ENCODE measurements at regions not wholly inside any gene's neighbourhood (a gene's known extent, or its start where the extent isn't known, plus 50 kb on each side); places are given as distances from the start of the nearest gene placed in this dataset.

DNA sequence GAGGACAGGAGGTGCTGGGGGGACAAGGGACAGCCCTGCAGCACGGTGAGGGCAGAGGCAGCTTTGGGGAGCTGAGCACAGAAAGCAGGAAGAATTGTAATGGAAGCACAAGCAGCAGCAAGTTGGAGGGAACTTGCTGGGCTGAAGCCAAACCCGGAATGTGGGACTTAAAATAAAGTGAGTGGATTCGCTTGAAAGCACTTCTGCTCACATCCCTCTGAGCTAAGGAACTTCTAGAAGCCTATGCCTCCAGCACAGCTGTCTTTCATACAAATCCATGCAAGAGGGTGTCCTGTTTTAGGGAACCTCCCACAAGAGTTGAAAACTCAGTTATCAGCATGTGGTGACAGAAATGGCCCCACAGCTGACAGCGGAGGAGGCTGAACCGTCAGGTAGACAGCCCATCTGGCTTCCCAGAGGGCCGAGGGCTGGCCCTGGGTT, 71.4 kb upstream of the MLN start:
- TF ChIP-seq NFATC4 (CRISPR knock-in tag; IDR thresholded peaks at IDR 0.05) (no peak), TP53 (CRISPR knock-in tag; IDR thresholded peaks at IDR 0.05) (no peak), NR3C1 (CRISPR knock-in tag; conservative IDR thresholded peaks at IDR 0.05; ENCODE audit: low read depth) (no peak), CREB1 (CRISPR knock-in tag; IDR thresholded peaks at IDR 0.05) (no peak), FOXK1 (CRISPR knock-in tag; IDR thresholded peaks at IDR 0.05) (no peak)
- TF ChIP-seq, protein P1, sequence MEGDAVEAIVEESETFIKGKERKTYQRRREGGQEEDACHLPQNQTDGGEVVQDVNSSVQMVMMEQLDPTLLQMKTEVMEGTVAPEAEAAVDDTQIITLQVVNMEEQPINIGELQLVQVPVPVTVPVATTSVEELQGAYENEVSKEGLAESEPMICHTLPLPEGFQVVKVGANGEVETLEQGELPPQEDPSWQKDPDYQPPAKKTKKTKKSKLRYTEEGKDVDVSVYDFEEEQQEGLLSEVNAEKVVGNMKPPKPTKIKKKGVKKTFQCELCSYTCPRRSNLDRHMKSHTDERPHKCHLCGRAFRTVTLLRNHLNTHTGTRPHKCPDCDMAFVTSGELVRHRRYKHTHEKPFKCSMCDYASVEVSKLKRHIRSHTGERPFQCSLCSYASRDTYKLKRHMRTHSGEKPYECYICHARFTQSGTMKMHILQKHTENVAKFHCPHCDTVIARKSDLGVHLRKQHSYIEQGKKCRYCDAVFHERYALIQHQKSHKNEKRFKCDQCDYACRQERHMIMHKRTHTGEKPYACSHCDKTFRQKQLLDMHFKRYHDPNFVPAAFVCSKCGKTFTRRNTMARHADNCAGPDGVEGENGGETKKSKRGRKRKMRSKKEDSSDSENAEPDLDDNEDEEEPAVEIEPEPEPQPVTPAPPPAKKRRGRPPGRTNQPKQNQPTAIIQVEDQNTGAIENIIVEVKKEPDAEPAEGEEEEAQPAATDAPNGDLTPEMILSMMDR (IDR thresholded peaks at IDR 0.05): no peak
- TF ChIP-seq, protein P2, sequence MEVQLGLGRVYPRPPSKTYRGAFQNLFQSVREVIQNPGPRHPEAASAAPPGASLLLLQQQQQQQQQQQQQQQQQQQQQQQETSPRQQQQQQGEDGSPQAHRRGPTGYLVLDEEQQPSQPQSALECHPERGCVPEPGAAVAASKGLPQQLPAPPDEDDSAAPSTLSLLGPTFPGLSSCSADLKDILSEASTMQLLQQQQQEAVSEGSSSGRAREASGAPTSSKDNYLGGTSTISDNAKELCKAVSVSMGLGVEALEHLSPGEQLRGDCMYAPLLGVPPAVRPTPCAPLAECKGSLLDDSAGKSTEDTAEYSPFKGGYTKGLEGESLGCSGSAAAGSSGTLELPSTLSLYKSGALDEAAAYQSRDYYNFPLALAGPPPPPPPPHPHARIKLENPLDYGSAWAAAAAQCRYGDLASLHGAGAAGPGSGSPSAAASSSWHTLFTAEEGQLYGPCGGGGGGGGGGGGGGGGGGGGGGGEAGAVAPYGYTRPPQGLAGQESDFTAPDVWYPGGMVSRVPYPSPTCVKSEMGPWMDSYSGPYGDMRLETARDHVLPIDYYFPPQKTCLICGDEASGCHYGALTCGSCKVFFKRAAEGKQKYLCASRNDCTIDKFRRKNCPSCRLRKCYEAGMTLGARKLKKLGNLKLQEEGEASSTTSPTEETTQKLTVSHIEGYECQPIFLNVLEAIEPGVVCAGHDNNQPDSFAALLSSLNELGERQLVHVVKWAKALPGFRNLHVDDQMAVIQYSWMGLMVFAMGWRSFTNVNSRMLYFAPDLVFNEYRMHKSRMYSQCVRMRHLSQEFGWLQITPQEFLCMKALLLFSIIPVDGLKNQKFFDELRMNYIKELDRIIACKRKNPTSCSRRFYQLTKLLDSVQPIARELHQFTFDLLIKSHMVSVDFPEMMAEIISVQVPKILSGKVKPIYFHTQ (CRISPR knock-in tag; IDR thresholded peaks at IDR 0.05): no peak
- TF ChIP-seq, protein P3, sequence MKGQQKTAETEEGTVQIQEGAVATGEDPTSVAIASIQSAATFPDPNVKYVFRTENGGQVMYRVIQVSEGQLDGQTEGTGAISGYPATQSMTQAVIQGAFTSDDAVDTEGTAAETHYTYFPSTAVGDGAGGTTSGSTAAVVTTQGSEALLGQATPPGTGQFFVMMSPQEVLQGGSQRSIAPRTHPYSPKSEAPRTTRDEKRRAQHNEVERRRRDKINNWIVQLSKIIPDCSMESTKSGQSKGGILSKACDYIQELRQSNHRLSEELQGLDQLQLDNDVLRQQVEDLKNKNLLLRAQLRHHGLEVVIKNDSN (CRISPR knock-in tag; IDR thresholded peaks at IDR 0.05): no peak
